HG02884 (cell line): ENCODE measurements at regions not wholly inside any gene's neighbourhood (a gene's known extent, or its start where the extent isn't known, plus 50 kb on each side); places are given as distances from the start of the nearest gene placed in this dataset.
"Not testable (repeated sequence)": the region's sequence is repeated elsewhere in the genome, so short reads cannot be mapped to it uniquely, and the experiment has no call there.

ENCODE experiments used
- ATAC-seq: cut with Tn5 transposase; IDR thresholded peaks from one replicate; pipeline ENCODE4 v1.9.1; 2021; ENCODE audit warnings: mild to moderate bottlenecking, moderate library complexity; ENCODE audit not compliant: unreplicated experiment

DNA sequence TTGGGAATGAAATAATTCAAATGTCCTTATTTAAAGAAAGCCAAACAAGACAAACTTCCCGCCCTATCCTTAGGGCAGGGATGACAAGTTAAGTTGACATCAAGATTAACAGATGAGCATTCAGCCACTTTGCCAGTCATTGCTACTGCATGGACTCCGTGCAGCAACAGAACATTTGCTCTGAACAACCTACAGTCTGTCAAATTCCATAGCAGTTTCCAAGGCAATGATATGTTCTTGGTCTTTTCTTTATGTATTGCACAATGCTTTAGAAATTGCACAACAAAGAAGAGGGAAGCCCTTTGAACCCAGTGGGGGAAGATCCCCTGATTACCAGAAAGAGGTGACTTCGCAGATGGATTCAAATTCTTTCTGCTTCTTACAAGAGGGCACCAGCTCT is 269.8 kb downstream of the BCAT1 start:
- ATAC-seq: no peak

DNA sequence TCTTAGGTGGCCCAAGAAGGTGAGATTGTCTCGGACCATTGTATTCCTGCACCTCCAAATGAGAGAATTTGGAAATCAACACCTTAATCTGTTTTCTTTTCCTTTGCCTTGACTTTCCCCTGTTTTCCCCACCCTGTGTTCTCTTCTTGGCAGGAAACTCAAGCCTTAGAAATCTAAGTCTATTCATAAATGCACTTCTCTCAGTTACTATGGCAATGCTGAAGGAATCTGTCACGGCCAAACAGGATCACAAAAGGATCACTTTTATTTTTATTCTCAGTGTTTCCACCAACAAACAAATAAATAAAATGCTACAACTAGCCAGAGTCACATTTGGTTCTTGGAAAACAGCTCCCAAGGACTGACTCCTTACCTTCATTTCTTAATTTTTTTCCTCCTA is 270.5 kb downstream of the BCAT1 start:
- ATAC-seq: no peak

DNA sequence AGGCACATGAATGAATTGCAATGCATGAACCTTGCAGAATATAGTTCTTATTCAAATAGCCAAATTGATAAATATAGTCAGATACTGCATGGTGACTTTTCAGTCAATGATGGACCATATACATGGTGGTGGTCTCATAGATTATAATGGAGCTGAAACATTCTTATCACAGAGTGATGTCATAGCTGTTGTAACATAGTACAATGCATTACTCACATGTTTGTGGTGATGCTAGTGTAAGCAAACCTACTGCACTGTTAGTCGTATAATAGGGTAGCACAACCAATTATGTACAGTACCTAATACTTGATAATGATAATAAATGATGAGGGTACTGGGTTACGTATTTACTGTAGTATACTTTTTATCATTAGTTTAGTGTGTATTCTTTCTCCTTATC is 280.3 kb downstream of the BCAT1 start:
- ATAC-seq: no peak

GRCh38 chr12:24664161-24664880 is 284.6 kb downstream of the BCAT1 start:
- no peak for ATAC-seq

DNA sequence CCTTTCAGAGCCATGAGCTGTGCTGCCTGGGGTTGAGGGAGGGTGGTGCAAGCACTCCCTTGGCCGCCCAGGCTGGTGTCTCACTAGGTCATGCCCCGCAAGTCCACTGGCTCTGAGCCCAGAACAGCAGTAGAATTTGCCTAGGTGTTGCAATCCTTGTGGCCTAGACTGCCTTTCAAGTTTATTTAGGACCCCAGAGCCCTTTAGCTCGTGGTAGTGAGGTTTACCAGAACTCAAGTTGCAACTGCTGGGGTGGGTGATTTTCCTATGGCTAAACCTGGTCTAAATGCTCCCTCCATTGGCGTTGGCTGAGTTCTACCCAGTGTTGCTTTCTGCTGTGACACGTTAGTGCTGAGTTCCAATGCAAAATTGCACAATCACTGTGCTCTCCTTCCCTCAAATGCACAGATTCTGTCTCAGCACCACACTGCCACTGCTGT is 287.2 kb downstream of the BCAT1 start:
- no peak for ATAC-seq

DNA sequence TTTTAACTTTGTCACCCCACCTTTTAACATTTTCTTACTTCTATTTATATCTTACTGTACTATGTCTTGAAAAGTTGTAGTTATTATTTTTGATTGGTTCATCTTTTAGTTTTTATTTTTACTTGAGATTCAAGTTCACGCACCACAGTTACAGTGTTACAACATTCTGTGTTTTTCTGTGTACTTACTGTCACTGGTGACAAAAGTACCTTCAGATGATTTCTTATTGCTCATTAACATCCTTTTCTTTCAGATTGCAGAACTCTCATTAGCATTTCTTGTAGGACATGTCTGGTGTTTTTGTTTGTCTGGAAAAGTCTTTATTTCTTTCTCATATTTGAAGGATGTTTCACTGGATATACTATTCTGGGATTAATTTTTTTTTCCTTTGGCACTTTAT is 289.9 kb downstream of the BCAT1 start:
- no peak for ATAC-seq

DNA sequence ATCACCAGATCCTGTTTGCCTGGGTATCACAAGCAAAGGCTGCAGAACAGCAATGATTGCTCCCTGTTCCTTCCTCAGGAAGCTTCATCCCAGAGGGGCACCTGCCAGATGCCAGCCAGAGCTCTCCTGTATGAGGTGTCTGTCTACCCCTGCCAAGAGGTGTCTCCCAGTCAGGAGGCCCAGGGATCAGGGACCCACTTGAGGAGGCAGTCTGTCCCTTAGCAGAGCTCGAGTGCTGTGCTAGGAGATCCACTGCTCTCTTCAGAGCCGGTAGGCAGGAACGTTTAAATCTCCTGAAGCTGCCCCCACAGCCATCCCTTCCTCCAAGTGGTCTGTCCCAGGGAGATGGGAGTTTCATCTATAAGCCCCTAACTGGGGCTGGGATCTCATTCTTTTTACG is 294.6 kb downstream of the BCAT1 start:
- not testable (repeated sequence) for ATAC-seq

GRCh38 chr12:24649634-24650033 is 299.3 kb downstream of the BCAT1 start:
- no peak for ATAC-seq

GRCh38 chr12:24649209-24649608 is 299.7 kb downstream of the BCAT1 start:
- no peak for ATAC-seq

- no peak for ATAC-seq
Observed at GRCh38 chr12:24645254-24645653, 303.6 kb downstream of the BCAT1 start.

- no peak for ATAC-seq
Observed at GRCh38 chr12:24643120-24644119, 305.5 kb downstream of the BCAT1 start.

GRCh38 chr12:24639641-24640040 is 309.3 kb downstream of the BCAT1 start:
- ATAC-seq: no peak

DNA sequence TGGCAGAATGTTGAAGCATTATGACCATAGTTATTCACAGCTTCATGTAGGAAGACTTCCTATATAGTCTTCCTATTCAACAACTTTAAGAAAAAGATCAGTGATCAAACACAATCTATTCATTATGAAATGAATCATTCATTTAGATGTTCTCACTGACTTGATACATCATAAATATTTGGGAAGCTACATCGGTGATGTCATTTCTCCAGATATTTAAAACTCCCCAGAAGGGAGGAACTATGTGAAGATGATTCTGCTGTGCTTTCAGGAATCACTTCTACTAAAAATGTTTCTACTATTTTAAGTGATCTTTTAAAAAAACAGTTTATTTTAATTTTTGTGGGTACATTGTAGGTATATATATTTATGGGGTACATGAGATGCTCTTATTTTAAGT is 316.4 kb downstream of the BCAT1 start:
- ATAC-seq: no peak

DNA sequence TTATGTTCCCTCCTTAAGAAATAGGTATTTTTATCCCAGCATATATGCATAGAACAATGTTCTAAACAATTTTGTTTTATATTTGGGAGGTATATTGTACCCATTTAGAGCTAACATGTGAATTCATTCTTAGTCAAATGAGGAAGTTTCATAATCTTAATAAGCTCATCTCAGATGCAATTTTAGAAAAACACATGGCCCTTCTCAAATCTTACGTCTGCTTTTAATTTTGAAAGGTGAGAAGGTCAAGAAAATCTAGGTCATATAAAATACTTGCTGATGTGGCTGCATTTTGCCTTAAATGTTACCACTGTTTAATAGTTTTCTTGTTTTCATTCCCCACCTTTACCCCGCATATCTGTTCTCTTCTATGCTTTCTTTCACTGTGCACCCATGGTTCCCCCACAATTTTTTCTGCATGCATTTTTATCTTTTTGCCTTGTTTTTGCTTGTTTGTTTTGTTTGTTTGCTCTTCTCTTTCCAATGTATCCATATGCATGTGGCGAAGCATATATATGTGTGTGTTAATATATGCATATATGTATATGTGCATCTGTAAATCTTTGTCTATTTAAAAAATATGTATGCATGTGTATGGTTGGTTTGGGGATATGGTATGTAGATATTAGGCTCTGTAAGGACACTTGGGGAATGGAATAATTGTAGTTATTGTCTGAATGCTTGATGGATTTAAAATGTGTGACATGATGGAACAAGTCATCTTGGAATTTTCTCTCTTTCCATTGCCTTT is 317.1 kb downstream of the BCAT1 start:
- ATAC-seq: no peak

DNA sequence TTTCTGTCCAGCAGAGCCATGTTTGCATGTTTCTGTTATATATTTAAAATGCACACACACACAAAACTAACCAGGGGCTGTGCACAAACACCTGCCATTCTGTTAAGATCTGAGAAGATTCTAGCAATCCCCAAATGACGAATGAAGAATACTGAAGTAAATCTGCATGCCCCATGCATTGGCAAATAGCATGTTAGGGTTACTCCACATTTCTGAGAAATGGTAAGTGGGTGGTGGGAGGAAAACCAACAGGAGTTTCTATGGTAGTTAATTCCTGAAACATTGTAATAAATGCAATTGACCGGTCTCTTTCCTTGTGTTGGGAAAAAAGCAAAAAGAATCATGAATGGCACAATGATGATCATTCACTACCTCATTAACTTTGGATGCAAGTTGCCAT is 318.0 kb downstream of the BCAT1 start:
- ATAC-seq: no peak

DNA sequence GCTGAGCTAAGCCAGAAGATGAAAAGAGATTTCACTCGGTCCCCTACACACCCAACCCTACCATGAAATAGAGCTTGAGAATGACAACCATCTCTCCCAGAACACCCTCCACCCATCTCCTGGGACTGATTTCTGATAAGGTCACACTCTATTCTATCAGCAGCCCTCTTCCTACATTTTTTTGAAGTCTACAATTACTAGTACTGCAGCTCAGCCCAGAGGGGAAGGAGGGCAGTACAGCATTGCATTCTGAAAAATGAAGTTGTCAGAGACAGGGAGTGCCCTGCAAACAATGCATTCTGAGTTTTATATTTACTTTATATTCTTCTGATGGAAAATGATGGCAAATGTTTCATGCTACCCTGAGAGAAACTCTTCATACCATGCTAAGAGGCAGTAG is 318.5 kb downstream of the BCAT1 start:
- ATAC-seq: no peak

DNA sequence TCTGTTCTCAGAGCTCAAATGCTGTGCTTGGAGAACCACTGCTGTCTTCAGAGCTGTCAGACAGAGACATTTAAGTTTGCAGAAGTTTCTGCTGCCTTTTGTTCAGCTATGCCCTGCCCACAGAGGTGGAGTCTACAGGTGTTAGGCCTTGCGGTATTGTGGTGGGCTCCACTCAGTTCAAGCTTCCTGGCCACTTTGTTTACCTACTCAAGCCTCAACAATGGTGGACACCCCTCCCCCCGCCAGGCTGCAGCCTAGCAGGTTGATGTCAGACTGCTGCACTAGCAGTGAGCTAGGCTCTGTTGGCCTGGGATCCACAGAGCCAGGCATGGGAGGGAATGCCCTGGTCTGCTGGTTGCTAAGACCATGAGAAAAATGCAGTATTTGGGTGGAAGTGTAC is 323.8 kb downstream of the BCAT1 start:
- ATAC-seq: no peak

DNA sequence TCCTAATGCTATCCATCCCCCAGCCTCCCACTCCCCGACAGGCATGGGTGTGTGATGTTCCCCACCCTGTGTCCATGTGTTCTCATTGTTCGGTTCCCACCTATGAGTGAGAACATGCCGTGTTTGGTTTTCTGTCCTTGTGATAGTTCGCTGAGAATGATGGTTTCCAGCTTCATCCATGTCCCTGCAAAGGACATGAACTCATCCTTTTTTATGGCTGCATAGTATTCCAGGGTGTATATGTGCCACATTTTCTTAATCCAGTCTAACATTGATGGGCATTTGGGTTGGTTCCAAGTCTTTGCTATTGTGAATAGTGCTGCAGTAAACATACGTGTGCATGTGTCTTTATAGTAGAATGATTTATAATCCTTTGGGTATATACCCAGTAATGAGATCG is 328.9 kb downstream of the BCAT1 start:
- not testable (repeated sequence) for ATAC-seq

DNA sequence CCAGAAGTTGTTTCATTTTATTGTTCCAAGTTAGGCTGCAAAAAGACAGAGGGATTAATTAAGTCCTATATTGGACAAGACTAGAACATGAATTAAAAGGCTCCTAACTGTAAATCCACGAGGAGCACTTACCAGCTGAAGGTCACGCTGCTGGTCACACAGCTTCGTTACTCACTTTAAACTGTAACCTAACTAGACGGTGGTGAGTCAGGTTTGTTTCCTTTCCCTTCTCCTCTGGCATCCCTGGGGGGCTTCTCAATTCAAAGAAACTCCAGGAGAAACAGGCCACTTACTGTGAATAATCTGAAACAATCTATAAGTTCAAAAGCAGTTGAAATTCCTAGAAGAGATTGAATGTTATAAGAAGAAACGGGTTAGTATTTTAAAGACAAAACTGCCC is 331.4 kb downstream of the BCAT1 start:
- no peak for ATAC-seq

GRCh38 chr12:24615967-24616411 is 332.9 kb downstream of the BCAT1 start:
- ATAC-seq: no peak

DNA sequence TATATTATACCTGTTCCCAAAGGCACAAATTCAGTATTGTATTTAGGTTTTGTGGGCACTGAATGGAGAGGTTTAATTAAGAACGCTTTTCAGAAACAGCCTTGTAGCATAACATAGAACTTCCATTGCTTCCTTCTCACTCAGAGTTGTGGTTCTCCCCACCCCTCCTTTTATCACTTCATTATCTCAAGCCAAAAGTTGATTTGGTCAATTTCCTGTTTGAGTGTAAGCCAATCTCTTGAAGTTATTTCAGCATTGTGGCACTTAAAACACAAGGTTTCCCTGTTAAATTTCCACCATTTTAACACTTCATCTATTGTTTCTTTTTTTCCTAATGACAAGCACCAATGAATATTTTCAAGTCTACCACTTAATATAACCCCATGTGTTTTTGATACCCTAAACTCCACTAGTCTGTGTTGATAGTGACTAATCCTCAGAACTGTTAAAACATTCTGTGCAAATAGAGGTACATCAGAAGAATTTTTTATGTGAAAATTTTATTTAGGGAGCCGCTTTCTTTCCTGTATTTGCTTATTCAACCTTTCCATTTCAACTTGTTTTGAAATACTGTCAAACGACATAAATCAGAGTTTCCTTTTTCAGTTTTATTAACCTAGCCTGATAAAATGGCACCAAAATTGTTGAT is 340.1 kb downstream of the BCAT1 start:
- ATAC-seq: no peak
